Stimulated activated naive CD8-positive, alpha-beta T cell treated with anti-CD3 and anti-CD28 coated beads, Interleukin-15, amount 100 ng/mL, for 72 hours (primary cell): ENCODE measurements at regions not wholly inside any gene's neighbourhood (a gene's known extent, or its start where the extent isn't known, plus 50 kb on each side); places are given as distances from the start of the nearest gene placed in this dataset.

Experiments
- ATAC-seq: fragments of 150-1000 bp; cut with Tn5 transposase; 2 replicates; pipeline ENCODE4 v1.10.0; 2021; ENCODE audit warnings: mild to moderate bottlenecking, moderate library complexity
- DNase-seq, 2 donors: peaks; one replicate each; pipeline ENCODE4 v3.0.0; 2021 to 2022
- H3K27ac Mint-ChIP-seq, 2 donors: one replicate each; pipeline ENCODE4 v1.8.0; 2022; ENCODE audit warnings: mild to moderate bottlenecking in 2 of 2, mixed read lengths in 2 of 2, moderate library complexity in 2 of 2
- H3K27me3 Mint-ChIP-seq: one replicate; pipeline ENCODE4 v1.8.0; 2022; ENCODE audit warnings: mixed read lengths
- H3K4me1 Mint-ChIP-seq: one replicate; pipeline ENCODE4 v1.8.0; 2022; ENCODE audit warnings: mild to moderate bottlenecking, mixed read lengths
- H3K4me3 Mint-ChIP-seq, 2 donors: one replicate each; pipeline ENCODE4 v1.8.0; 2022; ENCODE audit warnings: mild to moderate bottlenecking in 2 of 2, mixed read lengths in 2 of 2, moderate library complexity in 1 of 2
- H3K9me3 Mint-ChIP-seq, 2 donors: one replicate each; pipeline ENCODE4 v1.8.0; 2022; ENCODE audit warnings: mixed read lengths in 2 of 2

GRCh38 chr2:9778471-9779316 lies 64.6 kb upstream of the TAF1B start:
- H3K9me3 Mint-ChIP-seq = no peaks in the 10 kb centered on the region
- H3K27me3 Mint-ChIP-seq = no peaks in the 10 kb centered on the region
- ATAC-seq (no peak), DNase-seq (no peak)
- peaks cover 60% of the 10 kb centered on the region for H3K4me1 Mint-ChIP-seq
- H3K4me3 Mint-ChIP-seq = no peak overlapping the region
- H3K27ac Mint-ChIP-seq = peak overlapping the region in 1 of 2 donors; percentile 75

- peak overlapping the region in 1 of 2 donors; percentile 16 for H3K27ac Mint-ChIP-seq
- H3K27me3 Mint-ChIP-seq = peaks cover 10% of the 10 kb centered on the region
- ATAC-seq (peak; percentile 73), DNase-seq (peak; percentile 43 to 49)
- H3K4me3 Mint-ChIP-seq = peak overlapping the region; percentile 27 to 61
- H3K9me3 Mint-ChIP-seq = no peaks in the 10 kb centered on the region
- H3K4me1 Mint-ChIP-seq = peaks cover 60% of the 10 kb centered on the region
Measured at GRCh38 chr2:9779596-9780264, 63.5 kb upstream of the TAF1B start.

- H3K27me3 Mint-ChIP-seq = peaks cover 13% of the 10 kb centered on the region
- ATAC-seq = peak; percentile 38
- H3K9me3 Mint-ChIP-seq = no peaks in the 10 kb centered on the region
- peak; percentile 27 to 38 for DNase-seq
- H3K27ac Mint-ChIP-seq = peak overlapping the region in 1 of 2 donors; percentile 24
- peak overlapping the region in 1 of 2 donors; percentile 61 for H3K4me3 Mint-ChIP-seq
- peaks cover 60% of the 10 kb centered on the region for H3K4me1 Mint-ChIP-seq
Measured at GRCh38 chr2:9780368-9781130, 62.7 kb upstream of the TAF1B start.

GRCh38 chr2:9781252-9781651 lies 62.0 kb upstream of the TAF1B start:
- peaks cover 13% of the 10 kb centered on the region for H3K27me3 Mint-ChIP-seq
- DNase-seq (no peak), ATAC-seq (no peak)
- H3K27ac Mint-ChIP-seq = no peak overlapping the region
- H3K4me1 Mint-ChIP-seq = peaks cover 60% of the 10 kb centered on the region
- H3K9me3 Mint-ChIP-seq = no peaks in the 10 kb centered on the region
- H3K4me3 Mint-ChIP-seq = no peak overlapping the region

GRCh38 chr2:9782197-9782719 lies 61.0 kb upstream of the TAF1B start:
- Mint-ChIP-seq H3K4me3 (peak overlapping the region; percentile 9 to 58), H3K9me3 (no peaks in the 10 kb centered on the region), H3K27ac (peak overlapping the region; percentile 52 to 95), H3K27me3 (peaks cover 13% of the 10 kb centered on the region), H3K4me1 (peaks cover 66% of the 10 kb centered on the region)
- ATAC-seq (peak; percentile 87), DNase-seq (peak; percentile 43 to 73)

- ATAC-seq (no peak), DNase-seq (no peak)
- Mint-ChIP-seq H3K9me3 (peaks cover 0 to 11% of the 10 kb centered on the region in 2 donors), H3K27me3 (peaks cover 14% of the 10 kb centered on the region), H3K27ac (no peak overlapping the region), H3K4me3 (no peak overlapping the region), H3K4me1 (peaks cover 21% of the 10 kb centered on the region)
Measured at GRCh38 chr2:9789371-9789770, 53.9 kb upstream of the TAF1B start.

- ATAC-seq (no peak), DNase-seq (no peak)
- H3K27ac Mint-ChIP-seq = no peak overlapping the region
- peaks cover 21% of the 10 kb centered on the region for H3K4me1 Mint-ChIP-seq
- H3K4me3 Mint-ChIP-seq = no peak overlapping the region
- peaks cover 0 to 11% of the 10 kb centered on the region in 2 donors for H3K9me3 Mint-ChIP-seq
- peaks cover 7% of the 10 kb centered on the region for H3K27me3 Mint-ChIP-seq
Measured at GRCh38 chr2:9790702-9791225, 52.5 kb upstream of the TAF1B start.

GRCh38 chr2:9791711-9792110 lies 51.6 kb upstream of the TAF1B start:
- Mint-ChIP-seq H3K4me1 (peaks cover 21% of the 10 kb centered on the region), H3K9me3 (peaks cover 0 to 11% of the 10 kb centered on the region in 2 donors), H3K4me3 (no peak overlapping the region), H3K27ac (no peak overlapping the region), H3K27me3 (peaks cover 7% of the 10 kb centered on the region)
- no peak for ATAC-seq
- no peak for DNase-seq

GRCh38 chr2:9793156-9793917 lies 49.9 kb upstream of the TAF1B start:
- no peak overlapping the region for H3K4me3 Mint-ChIP-seq
- no peak for DNase-seq
- H3K27me3 Mint-ChIP-seq = peaks cover 7% of the 10 kb centered on the region
- peaks cover 0 to 3% of the 10 kb centered on the region in 2 donors for H3K9me3 Mint-ChIP-seq
- H3K4me1 Mint-ChIP-seq = peaks cover 9% of the 10 kb centered on the region
- peak overlapping the region; percentile 33 to 74 for H3K27ac Mint-ChIP-seq
- no peak for ATAC-seq
